Astrocyte of the cerebellum (primary cell): ENCODE measurements at regions not wholly inside any gene's neighbourhood (a gene's known extent, or its start where the extent isn't known, plus 50 kb on each side); places are given as distances from the start of the nearest gene placed in this dataset.

Source experiments
- DNase-seq: peaks from one replicate; pipeline ENCODE4 v3.0.0-alpha.2; 2011; ENCODE audit warnings: low read depth
- H3K4me3 ChIP-seq: 2 replicates; pipeline ENCODE4 v1.5.1; 2011; ENCODE audit warnings: mild to moderate bottlenecking, low read depth, low read length, moderate library complexity
- CTCF ChIP-seq: IDR thresholded peaks from 2 replicates; pipeline ENCODE4 v1.5.1; 2012; ENCODE audit warnings: low read length, low read depth, moderate library complexity, mild to moderate bottlenecking; ENCODE audit errors: missing control alignments
- in situ Hi-C: cut with HindIII; loops from 2 replicates; pipeline ENCODE4 v1.10.0; 2017; ENCODE audit warnings: low sequenced_read_pairs

- TF ChIP-seq CTCF: no peak
- DNase-seq: no peak
- in situ Hi-C loops: no loop called here
- no peak overlapping the region for H3K4me3 ChIP-seq
These were observed 228.3 kb downstream of the ABHD5 start for GRCh38 chr3:43919029-43919428.

GRCh38 chr3:43921056-43921648 lies 230.4 kb downstream of the ABHD5 start:
- in situ Hi-C loops: no loop called here
- no peak overlapping the region for H3K4me3 ChIP-seq
- no peak for TF ChIP-seq CTCF
- DNase-seq: no peak

- in situ Hi-C loops: no loop called here
- no peak overlapping the region for H3K4me3 ChIP-seq
- no peak for DNase-seq
- no peak for TF ChIP-seq CTCF
These were observed 231.6 kb downstream of the ABHD5 start for GRCh38 chr3:43922374-43922773.

- no peak for DNase-seq
- in situ Hi-C loops: no loop called here
- no peak for TF ChIP-seq CTCF
- no peak overlapping the region for H3K4me3 ChIP-seq
These were observed 232.6 kb downstream of the ABHD5 start for GRCh38 chr3:43923104-43923882.

GRCh38 chr3:43926055-43926454 lies 235.3 kb downstream of the ABHD5 start:
- no peak for TF ChIP-seq CTCF
- no peak overlapping the region for H3K4me3 ChIP-seq
- DNase-seq: no peak
- in situ Hi-C loops: no loop called here

- TF ChIP-seq CTCF: no peak
- DNase-seq: peak; percentile 65
- no peak overlapping the region for H3K4me3 ChIP-seq
- in situ Hi-C loops: no loop called here
These were observed 242.2 kb downstream of the ABHD5 start for GRCh38 chr3:43932921-43933320.
